ENCODE measurements at regions not wholly inside any gene's neighbourhood (a gene's known extent, or its start where the extent isn't known, plus 50 kb on each side); places are given as distances from the start of the nearest gene placed in this dataset.

DNA sequence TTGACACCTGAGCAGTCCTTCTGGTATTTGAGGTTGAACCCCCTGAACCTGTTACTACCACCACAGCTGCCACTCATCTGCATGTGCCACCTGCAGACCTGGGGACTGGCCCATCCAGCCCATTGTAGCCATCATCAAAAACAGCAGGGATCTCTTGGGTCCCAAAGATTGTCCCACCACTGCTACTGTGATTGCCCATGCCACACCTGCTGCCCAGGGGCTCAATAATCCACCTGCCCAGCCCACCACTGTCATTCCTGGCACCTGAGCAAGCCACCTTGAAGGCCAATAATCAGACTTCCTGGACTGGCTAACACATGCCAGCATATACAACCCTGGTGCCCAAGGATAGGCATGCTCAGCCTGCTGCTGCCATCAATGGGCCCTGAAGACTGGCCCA, 327.6 kb downstream of the CYRIA start:
- Histone ChIP-seq H3K36me3 (ENCODE audit: control insufficient read depth, insufficient read depth, low read length) (no peaks in the 10 kb centered on the region), H3K27me3 (replicated peaks; ENCODE audit: control insufficient read depth, insufficient read depth, low read length) (no peaks in the 10 kb centered on the region), H3K4me3 (replicated peaks; ENCODE audit: low read depth, low read length) (no peak overlapping the region)
- TF ChIP-seq, protein P1, sequence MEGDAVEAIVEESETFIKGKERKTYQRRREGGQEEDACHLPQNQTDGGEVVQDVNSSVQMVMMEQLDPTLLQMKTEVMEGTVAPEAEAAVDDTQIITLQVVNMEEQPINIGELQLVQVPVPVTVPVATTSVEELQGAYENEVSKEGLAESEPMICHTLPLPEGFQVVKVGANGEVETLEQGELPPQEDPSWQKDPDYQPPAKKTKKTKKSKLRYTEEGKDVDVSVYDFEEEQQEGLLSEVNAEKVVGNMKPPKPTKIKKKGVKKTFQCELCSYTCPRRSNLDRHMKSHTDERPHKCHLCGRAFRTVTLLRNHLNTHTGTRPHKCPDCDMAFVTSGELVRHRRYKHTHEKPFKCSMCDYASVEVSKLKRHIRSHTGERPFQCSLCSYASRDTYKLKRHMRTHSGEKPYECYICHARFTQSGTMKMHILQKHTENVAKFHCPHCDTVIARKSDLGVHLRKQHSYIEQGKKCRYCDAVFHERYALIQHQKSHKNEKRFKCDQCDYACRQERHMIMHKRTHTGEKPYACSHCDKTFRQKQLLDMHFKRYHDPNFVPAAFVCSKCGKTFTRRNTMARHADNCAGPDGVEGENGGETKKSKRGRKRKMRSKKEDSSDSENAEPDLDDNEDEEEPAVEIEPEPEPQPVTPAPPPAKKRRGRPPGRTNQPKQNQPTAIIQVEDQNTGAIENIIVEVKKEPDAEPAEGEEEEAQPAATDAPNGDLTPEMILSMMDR (IDR thresholded peaks at IDR 0.05; ENCODE audit: insufficient read depth, low read length, poor library complexity, severe bottlenecking), result no peak
- no peak for DNase-seq (ENCODE audit: extremely low read depth, insufficient read length)

DNA sequence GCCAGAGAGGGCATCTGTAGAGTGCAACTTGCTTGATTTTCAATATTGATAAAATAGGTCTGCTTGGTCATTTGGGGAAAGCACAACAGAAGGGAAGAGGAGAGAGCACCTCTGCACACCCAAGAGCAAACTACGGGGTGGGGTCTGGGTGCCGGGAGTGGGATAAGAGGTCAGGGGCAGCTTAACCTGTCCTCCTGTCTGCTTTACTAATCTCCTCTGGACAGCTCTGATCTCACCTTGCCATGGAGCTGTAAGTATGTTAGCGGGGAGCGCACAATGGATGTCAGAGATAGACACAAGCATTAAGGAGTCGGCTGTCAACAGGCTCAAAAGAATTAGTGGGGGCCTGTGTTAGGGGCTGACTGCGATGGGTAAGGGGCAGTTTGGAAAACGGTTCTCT, 328.7 kb downstream of the CYRIA start:
- Histone ChIP-seq H3K27me3 (replicated peaks; ENCODE audit: control insufficient read depth, insufficient read depth, low read length) (no peaks in the 10 kb centered on the region), H3K4me3 (replicated peaks; ENCODE audit: low read depth, low read length) (no peak overlapping the region), H3K36me3 (ENCODE audit: control insufficient read depth, insufficient read depth, low read length) (no peaks in the 10 kb centered on the region)
- DNase-seq (ENCODE audit: extremely low read depth, insufficient read length), result no peak
- TF ChIP-seq, protein P1 (IDR thresholded peaks at IDR 0.05; ENCODE audit: insufficient read depth, low read length, poor library complexity, severe bottlenecking), result no peak

DNA sequence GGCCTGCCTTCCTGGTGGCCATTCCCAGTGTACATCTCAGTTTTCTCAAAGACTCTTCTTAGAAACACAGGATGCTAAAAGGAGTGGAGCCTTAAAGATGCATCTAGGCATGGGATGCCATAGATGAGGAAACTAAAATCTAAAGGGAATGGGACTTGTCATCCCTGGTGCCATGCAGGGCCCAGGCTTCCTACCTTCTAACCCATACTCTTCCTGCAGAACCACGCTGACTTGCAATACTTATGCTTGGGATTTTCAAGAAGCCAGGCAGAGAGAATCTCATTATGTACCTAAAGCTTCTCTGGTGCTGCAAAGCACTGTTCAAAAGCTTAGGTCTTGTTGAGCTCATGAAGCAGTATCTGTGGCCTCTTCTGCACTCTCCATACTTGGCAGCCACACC, 329.1 kb downstream of the CYRIA start:
- no peaks in the 10 kb centered on the region for H3K27me3 ChIP-seq (replicated peaks; ENCODE audit: control insufficient read depth, insufficient read depth, low read length)
- H3K36me3 ChIP-seq (ENCODE audit: control insufficient read depth, insufficient read depth, low read length), result no peaks in the 10 kb centered on the region
- TF ChIP-seq, protein P1 (IDR thresholded peaks at IDR 0.05; ENCODE audit: insufficient read depth, low read length, poor library complexity, severe bottlenecking), result no peak
- no peak for DNase-seq (ENCODE audit: extremely low read depth, insufficient read length)
- H3K4me3 ChIP-seq (replicated peaks; ENCODE audit: low read depth, low read length), result no peak overlapping the region

DNA sequence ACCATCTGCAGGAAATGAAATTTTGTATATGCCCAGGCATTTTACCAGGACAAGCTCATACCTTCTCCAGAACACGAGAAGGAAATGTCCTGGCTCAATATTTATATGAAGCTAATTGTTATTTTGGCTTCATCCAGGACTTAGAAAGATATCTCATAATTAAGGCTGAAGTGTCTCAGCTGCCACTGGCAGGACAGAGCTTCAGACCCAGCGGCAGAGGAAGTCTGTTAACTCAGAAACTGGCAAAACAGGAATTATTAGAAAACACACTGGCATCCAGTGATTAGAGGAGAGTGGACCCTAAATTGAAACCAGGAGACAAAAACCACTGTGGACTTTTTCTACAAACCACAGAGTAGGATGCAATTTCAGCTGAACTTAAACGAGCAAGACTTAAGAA, 329.7 kb downstream of the CYRIA start:
- H3K36me3 ChIP-seq (ENCODE audit: control insufficient read depth, insufficient read depth, low read length), result no peaks in the 10 kb centered on the region
- no peaks in the 10 kb centered on the region for H3K27me3 ChIP-seq (replicated peaks; ENCODE audit: control insufficient read depth, insufficient read depth, low read length)
- no peak for DNase-seq (ENCODE audit: extremely low read depth, insufficient read length)
- TF ChIP-seq, protein P1 (IDR thresholded peaks at IDR 0.05; ENCODE audit: insufficient read depth, low read length, poor library complexity, severe bottlenecking), result no peak
- H3K4me3 ChIP-seq (replicated peaks; ENCODE audit: low read depth, low read length), result no peak overlapping the region

DNA sequence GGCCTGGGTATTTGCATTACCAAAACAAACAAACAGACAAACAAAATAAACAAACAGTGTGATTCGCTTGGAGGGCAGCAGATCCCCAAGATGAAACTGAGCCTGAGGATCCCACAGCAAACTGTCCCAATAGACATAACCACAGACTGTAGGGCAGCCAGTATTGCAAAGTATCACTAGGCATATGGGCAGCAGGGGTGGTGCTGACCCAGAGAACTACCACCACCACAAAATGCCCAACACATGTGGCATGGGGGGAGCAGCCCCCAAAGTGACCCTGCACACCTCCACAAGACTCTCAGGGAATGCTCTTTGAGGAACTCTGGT, 330.1 kb downstream of the CYRIA start:
- no peak for DNase-seq (ENCODE audit: extremely low read depth, insufficient read length)
- H3K27me3 ChIP-seq (replicated peaks; ENCODE audit: control insufficient read depth, insufficient read depth, low read length), result no peaks in the 10 kb centered on the region
- H3K4me3 ChIP-seq (replicated peaks; ENCODE audit: low read depth, low read length), result no peak overlapping the region
- H3K36me3 ChIP-seq (ENCODE audit: control insufficient read depth, insufficient read depth, low read length), result no peaks in the 10 kb centered on the region
- TF ChIP-seq, protein P1 (IDR thresholded peaks at IDR 0.05; ENCODE audit: insufficient read depth, low read length, poor library complexity, severe bottlenecking), result no peak

DNA sequence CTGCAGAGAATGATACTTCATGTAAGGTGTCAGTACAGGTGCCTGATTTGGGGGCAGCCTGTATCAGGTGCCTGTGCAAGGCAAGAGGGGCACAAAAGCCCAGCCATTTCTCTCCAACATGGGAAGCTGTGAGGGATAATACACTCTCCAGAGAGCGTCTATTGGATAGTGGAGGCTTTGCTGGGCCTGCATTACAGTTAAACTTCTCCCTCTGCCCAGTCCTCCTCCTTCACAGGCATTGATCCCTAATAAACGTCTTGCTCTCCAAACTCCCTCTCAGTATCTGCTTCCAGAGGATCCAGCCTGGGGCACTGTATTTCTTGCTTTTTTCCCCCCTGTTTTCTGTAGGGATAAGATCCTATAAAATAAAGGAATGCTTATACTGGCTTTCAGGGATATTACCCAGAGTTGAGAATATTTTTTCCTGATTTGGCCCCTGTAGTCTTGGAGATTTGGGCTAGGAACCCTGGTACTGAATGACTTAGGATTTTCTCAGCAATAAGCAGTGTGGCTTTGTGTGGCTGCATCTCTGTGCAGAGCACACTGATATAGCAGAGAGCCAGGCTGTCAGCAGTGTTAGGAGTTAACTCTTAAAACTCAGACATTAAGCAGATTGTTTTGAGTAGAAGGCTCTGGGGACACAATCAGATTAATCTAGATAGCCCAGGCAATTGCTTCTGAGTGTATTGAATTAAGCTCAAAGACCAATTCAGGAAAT, 330.6 kb downstream of the CYRIA start:
- H3K27me3 ChIP-seq (replicated peaks; ENCODE audit: control insufficient read depth, insufficient read depth, low read length), result no peaks in the 10 kb centered on the region
- no peak for DNase-seq (ENCODE audit: extremely low read depth, insufficient read length)
- H3K36me3 ChIP-seq (ENCODE audit: control insufficient read depth, insufficient read depth, low read length), result no peaks in the 10 kb centered on the region
- no peak overlapping the region for H3K4me3 ChIP-seq (replicated peaks; ENCODE audit: low read depth, low read length)
- TF ChIP-seq, protein P1 (IDR thresholded peaks at IDR 0.05; ENCODE audit: insufficient read depth, low read length, poor library complexity, severe bottlenecking), result no peak
